ENCODE measurements at regions not wholly inside any gene's neighbourhood (a gene's known extent, or its start where the extent isn't known, plus 50 kb on each side); places are given as distances from the start of the nearest gene placed in this dataset.

GRCh38 chr12:93169536-93169935 lies 208.2 kb upstream of the NUDT4 start:
- no peaks in the 10 kb centered on the region for H3K27me3 ChIP-seq
- H3K4me3 ChIP-seq: no peak overlapping the region
- H3K4me1 ChIP-seq: no peaks in the 10 kb centered on the region
- intact Hi-C loops (cut with DNase I; ENCODE audit: low total_unique reads): no loop called here
- H3K9me3 ChIP-seq: no peaks in the 10 kb centered on the region
- DNase-seq: no peak
- no peak overlapping the region for H3K27ac ChIP-seq
- TF ChIP-seq, protein P1, sequence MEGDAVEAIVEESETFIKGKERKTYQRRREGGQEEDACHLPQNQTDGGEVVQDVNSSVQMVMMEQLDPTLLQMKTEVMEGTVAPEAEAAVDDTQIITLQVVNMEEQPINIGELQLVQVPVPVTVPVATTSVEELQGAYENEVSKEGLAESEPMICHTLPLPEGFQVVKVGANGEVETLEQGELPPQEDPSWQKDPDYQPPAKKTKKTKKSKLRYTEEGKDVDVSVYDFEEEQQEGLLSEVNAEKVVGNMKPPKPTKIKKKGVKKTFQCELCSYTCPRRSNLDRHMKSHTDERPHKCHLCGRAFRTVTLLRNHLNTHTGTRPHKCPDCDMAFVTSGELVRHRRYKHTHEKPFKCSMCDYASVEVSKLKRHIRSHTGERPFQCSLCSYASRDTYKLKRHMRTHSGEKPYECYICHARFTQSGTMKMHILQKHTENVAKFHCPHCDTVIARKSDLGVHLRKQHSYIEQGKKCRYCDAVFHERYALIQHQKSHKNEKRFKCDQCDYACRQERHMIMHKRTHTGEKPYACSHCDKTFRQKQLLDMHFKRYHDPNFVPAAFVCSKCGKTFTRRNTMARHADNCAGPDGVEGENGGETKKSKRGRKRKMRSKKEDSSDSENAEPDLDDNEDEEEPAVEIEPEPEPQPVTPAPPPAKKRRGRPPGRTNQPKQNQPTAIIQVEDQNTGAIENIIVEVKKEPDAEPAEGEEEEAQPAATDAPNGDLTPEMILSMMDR (IDR thresholded peaks at IDR 0.05): no peak
- TF ChIP-seq POLR2A (IDR thresholded peaks at IDR 0.05): no peak
- no peaks in the 10 kb centered on the region for H3K36me3 ChIP-seq

DNA sequence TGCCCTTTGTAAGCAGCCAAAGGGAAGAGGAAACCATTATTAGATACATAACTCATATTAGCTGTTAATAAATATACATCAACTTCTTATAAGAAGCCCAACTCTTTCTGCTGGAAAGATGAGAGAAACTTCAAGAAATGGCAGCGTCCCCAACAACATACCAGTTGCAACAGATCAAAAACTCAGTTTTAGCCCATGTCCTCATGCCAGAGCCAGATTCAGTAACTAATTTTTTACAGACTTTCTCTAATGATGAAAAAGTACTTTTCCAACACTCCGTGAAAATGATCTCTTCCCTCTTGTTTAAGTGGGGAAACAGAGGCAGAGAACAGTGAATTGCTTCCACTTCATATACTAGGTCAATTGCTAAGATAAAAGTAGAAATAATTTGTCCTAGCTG lies 206.8 kb upstream of the NUDT4 start:
- no peaks in the 10 kb centered on the region for H3K36me3 ChIP-seq
- H3K4me3 ChIP-seq: no peak overlapping the region
- no peaks in the 10 kb centered on the region for H3K9me3 ChIP-seq
- DNase-seq: no peak
- H3K27me3 ChIP-seq: no peaks in the 10 kb centered on the region
- intact Hi-C loops (cut with DNase I; ENCODE audit: low total_unique reads): no loop called here
- no peak for TF ChIP-seq POLR2A (IDR thresholded peaks at IDR 0.05)
- TF ChIP-seq, protein P1 (IDR thresholded peaks at IDR 0.05): no peak
- no peak overlapping the region for H3K27ac ChIP-seq
- H3K4me1 ChIP-seq: peaks cover 5 to 8% of the 10 kb centered on the region in 2 donors

DNA sequence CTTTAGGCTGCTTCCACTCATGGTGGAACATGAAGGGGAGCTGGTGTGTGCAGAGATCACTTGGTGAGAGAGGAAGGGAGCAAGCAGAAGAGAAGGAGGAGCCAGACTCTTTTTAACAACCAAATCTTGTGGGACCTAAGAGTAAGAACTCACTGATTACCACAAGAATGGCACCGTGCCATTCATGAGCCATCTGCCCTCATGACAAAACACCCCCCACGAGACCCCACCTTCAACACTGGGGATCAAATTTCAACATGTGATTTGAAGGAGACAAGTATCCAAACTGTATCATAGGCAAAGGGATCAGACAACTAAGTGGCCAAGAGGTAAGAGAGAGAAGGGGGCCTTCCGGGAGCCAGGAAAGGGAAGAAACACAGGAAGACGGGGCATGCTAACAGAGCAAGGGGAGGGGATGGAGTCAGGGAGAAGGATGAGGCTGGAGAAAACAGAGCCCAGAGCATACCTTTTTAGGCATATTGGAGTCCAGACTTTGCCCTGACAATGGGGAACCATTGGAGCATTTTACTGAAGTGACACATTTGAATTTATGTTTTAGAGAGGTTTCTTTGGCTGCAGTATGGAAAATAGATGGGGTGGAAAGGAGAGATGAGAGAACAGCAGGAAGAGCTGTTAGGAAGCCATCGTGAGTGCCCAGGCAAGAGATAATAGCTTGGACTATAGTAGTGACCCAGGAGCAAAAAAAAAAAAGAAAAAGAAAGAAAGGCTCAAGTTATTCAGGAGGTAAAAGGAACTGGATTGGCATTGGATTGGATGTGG lies 204.4 kb upstream of the NUDT4 start:
- Histone ChIP-seq H3K27ac (no peak overlapping the region), H3K4me1 (peaks cover 5 to 9% of the 10 kb centered on the region in 2 donors)
- DNase-seq: no peak

GRCh38 chr12:93174048-93174447 lies 203.7 kb upstream of the NUDT4 start:
- no peak overlapping the region for H3K4me3 ChIP-seq
- intact Hi-C loops (cut with DNase I; ENCODE audit: low total_unique reads): no loop called here
- no peak for DNase-seq
- no peak for TF ChIP-seq POLR2A (IDR thresholded peaks at IDR 0.05)
- TF ChIP-seq, protein P1 (IDR thresholded peaks at IDR 0.05): no peak
- H3K9me3 ChIP-seq: no peaks in the 10 kb centered on the region
- H3K27ac ChIP-seq: no peak overlapping the region
- H3K36me3 ChIP-seq: no peaks in the 10 kb centered on the region
- peaks cover 5 to 9% of the 10 kb centered on the region in 2 donors for H3K4me1 ChIP-seq
- H3K27me3 ChIP-seq: no peaks in the 10 kb centered on the region

More for the DNA sequence above, 204.4 kb upstream of the NUDT4 start:
- Histone ChIP-seq H3K27me3 (no peaks in the 10 kb centered on the region), H3K9me3 (no peaks in the 10 kb centered on the region), H3K36me3 (no peaks in the 10 kb centered on the region), H3K4me3 (no peak overlapping the region)
- TF ChIP-seq, protein P1 (IDR thresholded peaks at IDR 0.05): no peak
- no peak for TF ChIP-seq POLR2A (IDR thresholded peaks at IDR 0.05)
- intact Hi-C loops (cut with DNase I; ENCODE audit: low total_unique reads): no loop called here

- no peak overlapping the region for H3K4me3 ChIP-seq
- H3K4me1 ChIP-seq: peaks cover 5 to 9% of the 10 kb centered on the region in 2 donors
- H3K36me3 ChIP-seq: no peaks in the 10 kb centered on the region
- intact Hi-C loops (cut with DNase I; ENCODE audit: low total_unique reads): no loop called here
- TF ChIP-seq POLR2A (IDR thresholded peaks at IDR 0.05): no peak
- TF ChIP-seq, protein P1 (IDR thresholded peaks at IDR 0.05): no peak
- no peaks in the 10 kb centered on the region for H3K9me3 ChIP-seq
- no peak overlapping the region for H3K27ac ChIP-seq
- no peak for DNase-seq
- H3K27me3 ChIP-seq: no peaks in the 10 kb centered on the region
Measured at GRCh38 chr12:93174473-93174872, 203.3 kb upstream of the NUDT4 start.

All from uterus (tissue), 3 donors.